Loucy (cell line): ENCODE measurements at regions not wholly inside any gene's neighbourhood (a gene's known extent, or its start where the extent isn't known, plus 50 kb on each side); places are given as distances from the start of the nearest gene placed in this dataset.

Source experiments
- CTCF ChIP-seq: fragments of 200-600 bp; sonication (generic); conservative IDR thresholded peaks from 2 replicates; pipeline ENCODE4 v1.5.1; 2014; ENCODE audit warnings: mild to moderate bottlenecking, antibody characterized with exemption, low read length
- EZH2phosphoT487 ChIP-seq: fragments of 200-600 bp; IDR thresholded peaks from 2 replicates; pipeline ENCODE4 v1.6.1; 2018; ENCODE audit warnings: antibody characterized with exemption, mild to moderate bottlenecking, moderate library complexity, borderline replicate concordance

DNA sequence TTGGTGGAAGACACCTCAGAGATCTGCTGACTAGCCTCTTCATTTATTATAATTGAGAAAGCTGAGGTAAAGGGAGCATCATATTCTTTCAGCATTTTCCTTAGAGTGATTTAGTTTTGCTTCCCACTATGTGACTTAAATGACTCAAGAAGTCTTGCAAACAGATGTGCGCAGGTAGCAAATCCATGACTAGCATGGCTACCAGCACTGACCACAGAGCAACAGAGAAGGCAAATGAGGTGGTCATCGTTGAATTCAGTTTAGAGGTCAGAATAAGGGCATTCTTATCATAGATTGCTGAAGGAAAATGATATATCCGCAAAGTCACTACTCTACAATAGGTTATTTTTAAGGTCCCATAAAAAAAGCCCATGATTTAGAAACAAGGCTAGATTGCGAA, 162.2 kb downstream of the PIK3R1 start:
- TF ChIP-seq CTCF (no peak), EZH2phosphoT487 (no peak)
